Upper lobe of right lung (tissue), 1 donor: ENCODE measurements at regions not wholly inside any gene's neighbourhood (a gene's known extent, or its start where the extent isn't known, plus 50 kb on each side); places are given as distances from the start of the nearest gene placed in this dataset.

ENCODE experiments used
- ATAC-seq: fragments of 200-7000 bp; cut with Tn5 transposase; one replicate; pipeline ENCODE4 v1.9.1; 2020; ENCODE audit warnings: mild to moderate bottlenecking, moderate library complexity
- DNase-seq: peaks from one replicate; pipeline ENCODE4 v3.0.0-alpha.2; 2020
- H3K27ac ChIP-seq: fragments of 200-600 bp; one replicate; pipeline ENCODE4 v1.8.0; 2022
- H3K27me3 ChIP-seq: fragments of 200-600 bp; one replicate; pipeline ENCODE4 v1.8.0; 2022; ENCODE audit warnings: mild to moderate bottlenecking
- H3K36me3 ChIP-seq: fragments of 200-600 bp; one replicate; pipeline ENCODE4 v1.8.0; 2022
- H3K4me1 ChIP-seq: fragments of 200-600 bp; one replicate; pipeline ENCODE4 v1.8.0; 2022
- H3K4me3 ChIP-seq: fragments of 200-600 bp; one replicate; pipeline ENCODE4 v1.8.0; 2022; ENCODE audit warnings: mild to moderate bottlenecking
- H3K9me3 ChIP-seq: fragments of 200-600 bp; one replicate; pipeline ENCODE4 v1.8.0; 2022
- intact Hi-C: fragments of 100-400 bp; cut with DNase I; formaldehyde crosslinking; loops from one replicate; pipeline ENCODE4 v1.11.0; 2022
- TF ChIP-seq, protein P1 (sequence below): fragments of 200-600 bp; IDR thresholded peaks from one replicate; pipeline ENCODE4 v1.8.0; 2022; ENCODE audit warnings: antibody characterized with exemption
- donor health status: DM: no; HTN: yes; CAD: no; lungs with severe emphysema.

DNA sequence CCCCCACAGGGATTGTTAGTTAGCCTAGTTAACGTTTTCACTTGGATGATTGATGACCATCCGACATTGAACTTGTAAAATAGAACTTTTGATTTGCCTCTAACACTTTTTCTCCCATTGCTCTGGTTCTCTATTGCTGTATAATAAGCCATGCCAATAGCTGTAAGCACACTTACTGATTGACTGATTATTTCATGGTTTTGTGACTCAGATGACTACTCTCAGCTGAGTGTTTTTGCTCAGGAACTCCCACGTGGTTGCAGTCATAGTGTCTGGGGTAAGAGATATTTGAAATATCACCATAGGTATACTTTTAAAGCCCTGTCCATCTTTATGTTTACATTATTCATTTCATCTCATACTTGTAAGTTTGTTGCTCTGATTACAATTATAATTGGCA, 1285.5 kb downstream of the STIM2 start:
- DNase-seq (no peak), ATAC-seq (no peak)
- Histone ChIP-seq H3K4me3 (no peak overlapping the region), H3K27me3 (no peaks in the 10 kb centered on the region), H3K36me3 (no peaks in the 10 kb centered on the region), H3K27ac (no peak overlapping the region), H3K4me1 (no peaks in the 10 kb centered on the region), H3K9me3 (no peaks in the 10 kb centered on the region)
- intact Hi-C loops = no loop called here
- TF ChIP-seq, protein P1, sequence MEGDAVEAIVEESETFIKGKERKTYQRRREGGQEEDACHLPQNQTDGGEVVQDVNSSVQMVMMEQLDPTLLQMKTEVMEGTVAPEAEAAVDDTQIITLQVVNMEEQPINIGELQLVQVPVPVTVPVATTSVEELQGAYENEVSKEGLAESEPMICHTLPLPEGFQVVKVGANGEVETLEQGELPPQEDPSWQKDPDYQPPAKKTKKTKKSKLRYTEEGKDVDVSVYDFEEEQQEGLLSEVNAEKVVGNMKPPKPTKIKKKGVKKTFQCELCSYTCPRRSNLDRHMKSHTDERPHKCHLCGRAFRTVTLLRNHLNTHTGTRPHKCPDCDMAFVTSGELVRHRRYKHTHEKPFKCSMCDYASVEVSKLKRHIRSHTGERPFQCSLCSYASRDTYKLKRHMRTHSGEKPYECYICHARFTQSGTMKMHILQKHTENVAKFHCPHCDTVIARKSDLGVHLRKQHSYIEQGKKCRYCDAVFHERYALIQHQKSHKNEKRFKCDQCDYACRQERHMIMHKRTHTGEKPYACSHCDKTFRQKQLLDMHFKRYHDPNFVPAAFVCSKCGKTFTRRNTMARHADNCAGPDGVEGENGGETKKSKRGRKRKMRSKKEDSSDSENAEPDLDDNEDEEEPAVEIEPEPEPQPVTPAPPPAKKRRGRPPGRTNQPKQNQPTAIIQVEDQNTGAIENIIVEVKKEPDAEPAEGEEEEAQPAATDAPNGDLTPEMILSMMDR = no peak

DNA sequence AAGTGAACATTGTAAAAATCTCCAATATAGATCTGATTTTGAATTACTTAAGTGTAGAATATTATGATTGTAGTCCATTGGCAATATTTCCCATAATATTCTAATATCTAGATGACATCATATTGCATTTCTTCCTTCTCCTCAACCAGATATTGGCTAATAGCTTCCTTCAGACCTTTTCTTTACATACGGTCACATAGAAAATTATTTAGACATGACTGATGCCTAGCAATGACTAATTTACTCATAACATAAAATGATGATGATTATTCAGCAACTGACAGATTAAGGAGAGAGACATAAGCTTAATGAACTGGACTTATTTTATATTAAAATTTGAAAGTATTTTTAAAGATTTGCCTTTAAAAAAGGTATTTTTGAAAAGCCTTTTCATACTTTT, 1287.6 kb downstream of the STIM2 start:
- no peaks in the 10 kb centered on the region for H3K9me3 ChIP-seq
- DNase-seq (no peak), ATAC-seq (no peak)
- H3K4me3 ChIP-seq = no peak overlapping the region
- no peaks in the 10 kb centered on the region for H3K36me3 ChIP-seq
- no peak overlapping the region for H3K27ac ChIP-seq
- no peaks in the 10 kb centered on the region for H3K27me3 ChIP-seq
- intact Hi-C loops = no loop called here
- no peaks in the 10 kb centered on the region for H3K4me1 ChIP-seq
- TF ChIP-seq, protein P1 = no peak

- DNase-seq (no peak), ATAC-seq (no peak)
- no peak overlapping the region for H3K4me3 ChIP-seq
These were observed 1289.1 kb downstream of the STIM2 start for GRCh38 chr4:28149762-28150161.

DNA sequence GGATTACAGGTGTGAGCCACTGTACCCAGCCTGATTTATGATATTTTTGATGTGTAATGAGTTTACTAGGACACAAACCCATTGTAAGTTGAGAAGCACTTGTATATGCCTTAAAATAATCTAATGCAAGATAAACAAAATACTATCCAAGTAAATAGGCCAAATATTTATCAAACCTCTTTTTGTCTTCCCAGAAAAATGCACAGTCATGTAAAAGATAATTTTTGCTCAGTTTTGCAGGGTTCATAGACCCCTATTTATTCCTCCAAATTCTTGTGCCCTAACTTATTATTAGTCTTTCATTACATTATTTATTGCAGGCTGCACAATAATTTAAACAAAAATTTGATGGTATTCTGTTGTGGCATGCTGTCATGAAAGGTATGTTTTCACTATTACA, 1290.7 kb downstream of the STIM2 start:
- intact Hi-C loops = no loop called here
- no peak for ATAC-seq
- H3K27me3 ChIP-seq = no peaks in the 10 kb centered on the region
- TF ChIP-seq, protein P1 = no peak
- DNase-seq = no peak
- no peaks in the 10 kb centered on the region for H3K4me1 ChIP-seq
- H3K36me3 ChIP-seq = no peaks in the 10 kb centered on the region
- no peak overlapping the region for H3K4me3 ChIP-seq
- H3K9me3 ChIP-seq = no peaks in the 10 kb centered on the region
- no peak overlapping the region for H3K27ac ChIP-seq

More at GRCh38 chr4:28149762-28150161, 1289.1 kb downstream of the STIM2 start:
- TF ChIP-seq, protein P1 = no peak
- intact Hi-C loops = no loop called here
- no peaks in the 10 kb centered on the region for H3K27me3 ChIP-seq
- no peaks in the 10 kb centered on the region for H3K4me1 ChIP-seq
- H3K27ac ChIP-seq = no peak overlapping the region
- no peaks in the 10 kb centered on the region for H3K36me3 ChIP-seq
- H3K9me3 ChIP-seq = no peaks in the 10 kb centered on the region

GRCh38 chr4:28167411-28167810, 1306.8 kb downstream of the STIM2 start:
- Histone ChIP-seq H3K4me3 (no peak overlapping the region), H3K27ac (no peak overlapping the region), H3K4me1 (no peaks in the 10 kb centered on the region), H3K9me3 (no peaks in the 10 kb centered on the region), H3K36me3 (no peaks in the 10 kb centered on the region), H3K27me3 (no peaks in the 10 kb centered on the region)
- TF ChIP-seq, protein P1 = no peak
- intact Hi-C loops = no loop called here
- ATAC-seq (no peak), DNase-seq (no peak)

GRCh38 chr4:28176942-28177341, 1316.3 kb downstream of the STIM2 start:
- no peaks in the 10 kb centered on the region for H3K27me3 ChIP-seq
- H3K4me1 ChIP-seq = no peaks in the 10 kb centered on the region
- ATAC-seq (no peak), DNase-seq (no peak)
- H3K9me3 ChIP-seq = no peaks in the 10 kb centered on the region
- no peak overlapping the region for H3K4me3 ChIP-seq
- H3K27ac ChIP-seq = no peak overlapping the region
- no peaks in the 10 kb centered on the region for H3K36me3 ChIP-seq
- TF ChIP-seq, protein P1 = no peak
- intact Hi-C loops = no loop called here
